Loucy (cell line): ENCODE measurements at regions not wholly inside any gene's neighbourhood (a gene's known extent, or its start where the extent isn't known, plus 50 kb on each side); places are given as distances from the start of the nearest gene placed in this dataset.

Experiments
- EZH2phosphoT487 ChIP-seq: fragments of 200-600 bp; IDR thresholded peaks from 2 replicates; pipeline ENCODE4 v1.6.1; 2018; ENCODE audit warnings: antibody characterized with exemption, mild to moderate bottlenecking, moderate library complexity, borderline replicate concordance
- TF ChIP-seq, protein P1 (sequence below): fragments of 200-600 bp; sonication (generic); conservative IDR thresholded peaks from 2 replicates; pipeline ENCODE4 v1.5.1; 2014; ENCODE audit warnings: mild to moderate bottlenecking, antibody characterized with exemption, low read length

DNA sequence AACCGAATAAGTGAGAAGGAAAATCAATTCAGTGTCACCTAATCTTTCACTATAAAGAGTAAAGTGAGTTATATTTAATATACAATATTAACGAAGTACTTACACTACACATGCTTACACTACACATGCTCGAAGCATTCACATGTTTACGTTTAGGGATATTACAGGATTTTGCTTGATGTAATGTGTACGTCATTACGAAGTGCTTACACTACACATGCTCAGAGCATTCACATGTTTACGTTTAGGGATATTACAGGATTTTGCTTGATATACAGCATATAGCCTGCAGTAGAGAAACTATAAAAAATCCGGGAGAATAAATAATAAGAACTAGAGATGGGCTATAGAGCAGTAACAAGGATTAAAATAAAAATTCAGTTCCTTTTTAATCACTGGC, 538.8 kb upstream of the CXADR start:
- TF ChIP-seq EZH2phosphoT487: no peak
- TF ChIP-seq, protein P1, sequence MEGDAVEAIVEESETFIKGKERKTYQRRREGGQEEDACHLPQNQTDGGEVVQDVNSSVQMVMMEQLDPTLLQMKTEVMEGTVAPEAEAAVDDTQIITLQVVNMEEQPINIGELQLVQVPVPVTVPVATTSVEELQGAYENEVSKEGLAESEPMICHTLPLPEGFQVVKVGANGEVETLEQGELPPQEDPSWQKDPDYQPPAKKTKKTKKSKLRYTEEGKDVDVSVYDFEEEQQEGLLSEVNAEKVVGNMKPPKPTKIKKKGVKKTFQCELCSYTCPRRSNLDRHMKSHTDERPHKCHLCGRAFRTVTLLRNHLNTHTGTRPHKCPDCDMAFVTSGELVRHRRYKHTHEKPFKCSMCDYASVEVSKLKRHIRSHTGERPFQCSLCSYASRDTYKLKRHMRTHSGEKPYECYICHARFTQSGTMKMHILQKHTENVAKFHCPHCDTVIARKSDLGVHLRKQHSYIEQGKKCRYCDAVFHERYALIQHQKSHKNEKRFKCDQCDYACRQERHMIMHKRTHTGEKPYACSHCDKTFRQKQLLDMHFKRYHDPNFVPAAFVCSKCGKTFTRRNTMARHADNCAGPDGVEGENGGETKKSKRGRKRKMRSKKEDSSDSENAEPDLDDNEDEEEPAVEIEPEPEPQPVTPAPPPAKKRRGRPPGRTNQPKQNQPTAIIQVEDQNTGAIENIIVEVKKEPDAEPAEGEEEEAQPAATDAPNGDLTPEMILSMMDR: no peak
